ENCODE measurements at regions not wholly inside any gene's neighbourhood (a gene's known extent, or its start where the extent isn't known, plus 50 kb on each side); places are given as distances from the start of the nearest gene placed in this dataset.

DNA sequence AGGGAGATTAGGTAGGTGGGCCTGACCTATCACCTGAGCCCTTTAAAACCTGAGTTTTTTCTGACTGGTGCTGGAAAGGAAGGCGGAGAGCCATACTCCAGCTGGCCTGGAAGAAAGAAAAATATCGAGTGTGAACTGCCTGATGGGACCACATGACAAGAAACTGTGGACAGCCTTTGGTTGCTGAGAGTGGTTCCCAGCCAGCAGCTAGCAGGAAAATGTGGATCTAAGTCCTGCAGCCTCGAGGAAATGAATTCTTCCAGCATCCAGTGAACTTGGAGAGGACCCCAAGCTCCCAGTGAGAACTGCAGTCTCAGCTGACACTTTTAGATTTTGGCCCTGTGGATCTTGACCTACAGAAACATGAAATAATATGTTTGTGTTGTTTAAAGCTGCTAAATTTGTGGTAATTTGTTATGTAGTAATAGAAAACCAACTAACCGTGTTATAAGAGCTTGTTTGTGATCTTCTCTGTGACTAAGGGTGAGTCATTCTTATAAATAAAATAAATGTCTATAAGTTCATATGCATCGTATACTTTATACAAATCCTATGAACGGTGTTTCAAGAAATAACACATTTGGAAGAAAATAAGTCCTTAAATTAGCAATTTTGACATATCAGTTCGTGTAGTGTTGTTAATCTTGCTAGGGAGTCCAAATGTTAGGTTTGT, 359.6 kb downstream of the BMP4 start:
- DNase-seq (ENCODE audit: low spot score), result no peak
- no peak overlapping the region for H3K27ac Mint-ChIP-seq
- Histone ChIP-seq H3K9me2 (ENCODE audit: insufficient read depth) (peaks cover 10% of the 10 kb centered on the region; the same call in 1 of the 2 replicates), H3K4me2 (no peak overlapping the region), H3K27ac (ENCODE audit: low read depth) (no peak overlapping the region), H3F3A (replicated peaks; ENCODE audit: low read depth) (no peaks in the 10 kb centered on the region), H3K4me1 (ENCODE audit: insufficient read depth) (peaks cover 16% of the 10 kb centered on the region; the same call in 1 of the 2 replicates), H3K36me3 (ENCODE audit: insufficient read depth) (no peaks in the 10 kb centered on the region), H4K20me1 (replicated peaks; ENCODE audit: insufficient read depth) (no peaks in the 10 kb centered on the region), H3K79me2 (replicated peaks; ENCODE audit: insufficient read depth) (no peaks in the 10 kb centered on the region), H2AFZ (peak overlapping the region; percentile 73; the same call in 1 of the 2 replicates), H3K4me3 (no peak overlapping the region), H3K27me3 (ENCODE audit: insufficient read depth) (no peaks in the 10 kb centered on the region)
- H3K36me3 Mint-ChIP-seq (ENCODE audit: low read depth), result no peaks in the 10 kb centered on the region
- H3K27me3 Mint-ChIP-seq (ENCODE audit: insufficient read depth, low read depth, poor library complexity), result peaks cover 4% of the 10 kb centered on the region
- peaks cover 12% of the 10 kb centered on the region; the same call in 2 of the 3 replicates for H3K4me1 Mint-ChIP-seq
- TF ChIP-seq POLR2AphosphoS5 (IDR thresholded peaks at IDR 0.05; ENCODE audit: low read depth), result no peak
- TF ChIP-seq NANOG (IDR thresholded peaks at IDR 0.05; ENCODE audit: borderline replicate concordance), result no peak
- TF ChIP-seq ZNF331 (CRISPR knock-in tag; IDR thresholded peaks at IDR 0.05; ENCODE audit: low read depth), result no peak
- TF ChIP-seq CREB1 (CRISPR knock-in tag; IDR thresholded peaks at IDR 0.05; ENCODE audit: low read depth), result no peak
- ATAC-seq, result no peak
- H3K9me3 Mint-ChIP-seq, result 0 out of 3 replicates have a peak, but pooled peaks cover 4% of the 10 kb centered on the region
- no peak overlapping the region for H3K4me3 Mint-ChIP-seq

DNA sequence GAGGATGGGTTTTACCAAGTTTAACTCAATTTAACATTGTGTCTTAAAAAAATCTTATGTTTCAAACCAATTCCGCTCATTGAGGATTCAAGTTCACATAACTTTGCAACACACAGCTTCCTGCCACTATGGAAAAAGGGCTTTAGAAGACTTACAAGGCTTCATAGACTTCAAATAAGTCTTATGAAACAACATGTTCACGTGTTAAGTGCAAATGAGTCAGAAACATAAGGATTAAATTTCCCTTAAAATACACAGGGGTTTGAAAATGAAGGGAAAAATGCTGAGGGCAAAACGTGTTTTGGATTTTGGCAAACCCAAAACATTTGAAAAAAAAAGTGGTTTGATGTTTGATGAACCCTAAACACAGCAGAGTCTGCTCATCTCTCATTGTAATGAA, 364.8 kb downstream of the BMP4 start:
- Histone ChIP-seq H3K27me3 (ENCODE audit: insufficient read depth) (no peaks in the 10 kb centered on the region), H3K4me2 (no peak overlapping the region), H3K36me3 (ENCODE audit: insufficient read depth) (no peaks in the 10 kb centered on the region), H3K27ac (ENCODE audit: low read depth) (no peak overlapping the region), H3K9me2 (ENCODE audit: insufficient read depth) (peaks cover 7% of the 10 kb centered on the region; the same call in 1 of the 2 replicates), H2AFZ (no peak overlapping the region), H3K4me3 (no peak overlapping the region), H3F3A (replicated peaks; ENCODE audit: low read depth) (no peaks in the 10 kb centered on the region), H3K4me1 (ENCODE audit: insufficient read depth) (no peaks in the 10 kb centered on the region), H4K20me1 (replicated peaks; ENCODE audit: insufficient read depth) (no peaks in the 10 kb centered on the region), H3K79me2 (replicated peaks; ENCODE audit: insufficient read depth) (no peaks in the 10 kb centered on the region)
- DNase-seq (ENCODE audit: low spot score), result no peak
- Mint-ChIP-seq H3K36me3 (ENCODE audit: low read depth) (no peaks in the 10 kb centered on the region), H3K4me1 (no peaks in the 10 kb centered on the region), H3K27me3 (ENCODE audit: insufficient read depth, low read depth, poor library complexity) (no peaks in the 10 kb centered on the region), H3K4me3 (no peak overlapping the region), H3K9me3 (0 out of 3 replicates have a peak, but pooled peaks cover 4% of the 10 kb centered on the region), H3K27ac (no peak overlapping the region)
- no peak for ATAC-seq
- no peak for TF ChIP-seq EZH2phosphoT487 (IDR thresholded peaks at IDR 0.05; ENCODE audit: unreplicated experiment)
- TF ChIP-seq, protein P1, sequence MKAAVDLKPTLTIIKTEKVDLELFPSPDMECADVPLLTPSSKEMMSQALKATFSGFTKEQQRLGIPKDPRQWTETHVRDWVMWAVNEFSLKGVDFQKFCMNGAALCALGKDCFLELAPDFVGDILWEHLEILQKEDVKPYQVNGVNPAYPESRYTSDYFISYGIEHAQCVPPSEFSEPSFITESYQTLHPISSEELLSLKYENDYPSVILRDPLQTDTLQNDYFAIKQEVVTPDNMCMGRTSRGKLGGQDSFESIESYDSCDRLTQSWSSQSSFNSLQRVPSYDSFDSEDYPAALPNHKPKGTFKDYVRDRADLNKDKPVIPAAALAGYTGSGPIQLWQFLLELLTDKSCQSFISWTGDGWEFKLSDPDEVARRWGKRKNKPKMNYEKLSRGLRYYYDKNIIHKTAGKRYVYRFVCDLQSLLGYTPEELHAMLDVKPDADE (IDR thresholded peaks at IDR 0.05), result no peak
- no peak for TF ChIP-seq JUNB (IDR thresholded peaks at IDR 0.05; ENCODE audit: unreplicated experiment)
- no peak for TF ChIP-seq ZNF331 (CRISPR knock-in tag; IDR thresholded peaks at IDR 0.05; ENCODE audit: low read depth)
- TF ChIP-seq, protein P2, sequence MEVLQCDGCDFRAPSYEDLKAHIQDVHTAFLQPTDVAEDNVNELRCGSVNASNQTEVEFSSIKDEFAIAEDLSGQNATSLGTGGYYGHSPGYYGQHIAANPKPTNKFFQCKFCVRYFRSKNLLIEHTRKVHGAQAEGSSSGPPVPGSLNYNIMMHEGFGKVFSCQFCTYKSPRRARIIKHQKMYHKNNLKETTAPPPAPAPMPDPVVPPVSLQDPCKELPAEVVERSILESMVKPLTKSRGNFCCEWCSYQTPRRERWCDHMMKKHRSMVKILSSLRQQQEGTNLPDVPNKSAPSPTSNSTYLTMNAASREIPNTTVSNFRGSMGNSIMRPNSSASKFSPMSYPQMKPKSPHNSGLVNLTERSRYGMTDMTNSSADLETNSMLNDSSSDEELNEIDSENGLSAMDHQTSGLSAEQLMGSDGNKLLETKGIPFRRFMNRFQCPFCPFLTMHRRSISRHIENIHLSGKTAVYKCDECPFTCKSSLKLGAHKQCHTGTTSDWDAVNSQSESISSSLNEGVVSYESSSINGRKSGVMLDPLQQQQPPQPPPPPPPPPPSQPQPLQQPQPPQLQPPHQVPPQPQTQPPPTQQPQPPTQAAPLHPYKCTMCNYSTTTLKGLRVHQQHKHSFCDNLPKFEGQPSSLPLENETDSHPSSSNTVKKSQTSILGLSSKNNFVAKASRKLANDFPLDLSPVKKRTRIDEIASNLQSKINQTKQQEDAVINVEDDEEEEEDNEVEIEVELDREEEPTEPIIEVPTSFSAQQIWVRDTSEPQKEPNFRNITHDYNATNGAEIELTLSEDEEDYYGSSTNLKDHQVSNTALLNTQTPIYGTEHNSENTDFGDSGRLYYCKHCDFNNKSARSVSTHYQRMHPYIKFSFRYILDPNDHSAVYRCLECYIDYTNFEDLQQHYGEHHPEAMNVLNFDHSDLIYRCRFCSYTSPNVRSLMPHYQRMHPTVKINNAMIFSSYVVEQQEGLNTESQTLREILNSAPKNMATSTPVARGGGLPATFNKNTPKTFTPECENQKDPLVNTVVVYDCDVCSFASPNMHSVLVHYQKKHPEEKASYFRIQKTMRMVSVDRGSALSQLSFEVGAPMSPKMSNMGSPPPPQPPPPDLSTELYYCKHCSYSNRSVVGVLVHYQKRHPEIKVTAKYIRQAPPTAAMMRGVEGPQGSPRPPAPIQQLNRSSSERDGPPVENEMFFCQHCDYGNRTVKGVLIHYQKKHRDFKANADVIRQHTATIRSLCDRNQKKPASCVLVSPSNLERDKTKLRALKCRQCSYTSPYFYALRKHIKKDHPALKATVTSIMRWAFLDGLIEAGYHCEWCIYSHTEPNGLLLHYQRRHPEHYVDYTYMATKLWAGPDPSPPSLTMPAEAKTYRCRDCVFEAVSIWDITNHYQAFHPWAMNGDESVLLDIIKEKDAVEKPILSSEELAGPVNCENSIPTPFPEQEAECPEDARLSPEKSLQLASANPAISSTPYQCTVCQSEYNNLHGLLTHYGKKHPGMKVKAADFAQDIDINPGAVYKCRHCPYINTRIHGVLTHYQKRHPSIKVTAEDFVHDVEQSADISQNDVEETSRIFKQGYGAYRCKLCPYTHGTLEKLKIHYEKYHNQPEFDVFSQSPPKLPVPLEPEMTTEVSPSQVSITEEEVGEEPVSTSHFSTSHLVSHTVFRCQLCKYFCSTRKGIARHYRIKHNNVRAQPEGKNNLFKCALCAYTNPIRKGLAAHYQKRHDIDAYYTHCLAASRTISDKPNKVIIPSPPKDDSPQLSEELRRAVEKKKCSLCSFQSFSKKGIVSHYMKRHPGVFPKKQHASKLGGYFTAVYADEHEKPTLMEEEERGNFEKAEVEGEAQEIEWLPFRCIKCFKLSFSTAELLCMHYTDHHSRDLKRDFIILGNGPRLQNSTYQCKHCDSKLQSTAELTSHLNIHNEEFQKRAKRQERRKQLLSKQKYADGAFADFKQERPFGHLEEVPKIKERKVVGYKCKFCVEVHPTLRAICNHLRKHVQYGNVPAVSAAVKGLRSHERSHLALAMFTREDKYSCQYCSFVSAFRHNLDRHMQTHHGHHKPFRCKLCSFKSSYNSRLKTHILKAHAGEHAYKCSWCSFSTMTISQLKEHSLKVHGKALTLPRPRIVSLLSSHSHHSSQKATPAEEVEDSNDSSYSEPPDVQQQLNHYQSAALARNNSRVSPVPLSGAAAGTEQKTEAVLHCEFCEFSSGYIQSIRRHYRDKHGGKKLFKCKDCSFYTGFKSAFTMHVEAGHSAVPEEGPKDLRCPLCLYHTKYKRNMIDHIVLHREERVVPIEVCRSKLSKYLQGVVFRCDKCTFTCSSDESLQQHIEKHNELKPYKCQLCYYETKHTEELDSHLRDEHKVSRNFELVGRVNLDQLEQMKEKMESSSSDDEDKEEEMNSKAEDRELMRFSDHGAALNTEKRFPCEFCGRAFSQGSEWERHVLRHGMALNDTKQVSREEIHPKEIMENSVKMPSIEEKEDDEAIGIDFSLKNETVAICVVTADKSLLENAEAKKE (CRISPR knock-in tag; IDR thresholded peaks at IDR 0.05), result no peak
- TF ChIP-seq, protein P3, sequence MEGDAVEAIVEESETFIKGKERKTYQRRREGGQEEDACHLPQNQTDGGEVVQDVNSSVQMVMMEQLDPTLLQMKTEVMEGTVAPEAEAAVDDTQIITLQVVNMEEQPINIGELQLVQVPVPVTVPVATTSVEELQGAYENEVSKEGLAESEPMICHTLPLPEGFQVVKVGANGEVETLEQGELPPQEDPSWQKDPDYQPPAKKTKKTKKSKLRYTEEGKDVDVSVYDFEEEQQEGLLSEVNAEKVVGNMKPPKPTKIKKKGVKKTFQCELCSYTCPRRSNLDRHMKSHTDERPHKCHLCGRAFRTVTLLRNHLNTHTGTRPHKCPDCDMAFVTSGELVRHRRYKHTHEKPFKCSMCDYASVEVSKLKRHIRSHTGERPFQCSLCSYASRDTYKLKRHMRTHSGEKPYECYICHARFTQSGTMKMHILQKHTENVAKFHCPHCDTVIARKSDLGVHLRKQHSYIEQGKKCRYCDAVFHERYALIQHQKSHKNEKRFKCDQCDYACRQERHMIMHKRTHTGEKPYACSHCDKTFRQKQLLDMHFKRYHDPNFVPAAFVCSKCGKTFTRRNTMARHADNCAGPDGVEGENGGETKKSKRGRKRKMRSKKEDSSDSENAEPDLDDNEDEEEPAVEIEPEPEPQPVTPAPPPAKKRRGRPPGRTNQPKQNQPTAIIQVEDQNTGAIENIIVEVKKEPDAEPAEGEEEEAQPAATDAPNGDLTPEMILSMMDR (conservative IDR thresholded peaks at IDR 0.05; ENCODE audit: low read depth in 2 of 2), result no peak
- no peak for TF ChIP-seq STAT1 (IDR thresholded peaks at IDR 0.05; ENCODE audit: unreplicated experiment)
- TF ChIP-seq ZNF114 (CRISPR knock-in tag; IDR thresholded peaks at IDR 0.05), result no peak
- TF ChIP-seq NANOG (IDR thresholded peaks at IDR 0.05; ENCODE audit: borderline replicate concordance), result no peak

All from GM23338 (cell line).